SK-N-SH treated with all-trans-retinoic acid at 6 μM for 48 hours (cell line): ENCODE measurements at regions not wholly inside any gene's neighbourhood (a gene's known extent, or its start where the extent isn't known, plus 50 kb on each side); places are given as distances from the start of the nearest gene placed in this dataset.

Source experiments
- ATAC-seq: fragments of 200-7000 bp; cut with Tn5 transposase; 3 replicates; pipeline ENCODE4 v1.9.1; 2020; ENCODE audit warnings: mild to moderate bottlenecking, moderate library complexity
- ARNTL ChIP-seq: fragments of 450-650 bp; formaldehyde crosslinking; IDR thresholded peaks from 2 replicates; pipeline ENCODE4 v1.5.0; 2020; ENCODE audit warnings: low read depth, mild to moderate bottlenecking, moderate library complexity, borderline replicate concordance
- BACH2 ChIP-seq: fragments of 250-450 bp; sonication (Bioruptor Pico); IDR thresholded peaks from 2 replicates; pipeline ENCODE4 v1.9.0; 2021; ENCODE audit warnings: mild to moderate bottlenecking, borderline replicate concordance
- CSDC2 ChIP-seq: fragments of 250-450 bp; sonication (Bioruptor Pico); IDR thresholded peaks from 2 replicates; pipeline ENCODE4 v1.5.0; 2020; ENCODE audit warnings: mild to moderate bottlenecking, moderate library complexity
- CSRNP3 ChIP-seq: fragments of 250-450 bp; sonication (Bioruptor Pico); IDR thresholded peaks from 2 replicates; pipeline ENCODE4 v1.5.1; 2021; ENCODE audit warnings: mild to moderate bottlenecking, moderate library complexity
- ESRRG ChIP-seq: fragments of 250-450 bp; sonication (Bioruptor Pico); IDR thresholded peaks from 2 replicates; pipeline ENCODE4 v1.6.1; 2021; ENCODE audit warnings: mild to moderate bottlenecking
- GLIS3 ChIP-seq: fragments of 250-450 bp; sonication (Bioruptor Pico); IDR thresholded peaks from 2 replicates; pipeline ENCODE4 v1.5.0; 2020; ENCODE audit warnings: mild to moderate bottlenecking, moderate library complexity
- ISL1 ChIP-seq: fragments of 250-450 bp; sonication (Bioruptor Pico); IDR thresholded peaks from 2 replicates; pipeline ENCODE4 v2.1.2; 2022; ENCODE audit warnings: mild to moderate bottlenecking, moderate library complexity
- OSR1 ChIP-seq: fragments of 250-450 bp; sonication (Bioruptor Pico); IDR thresholded peaks from 2 replicates; pipeline ENCODE4 v1.8.0; 2022; ENCODE audit warnings: moderate library complexity, mild to moderate bottlenecking, inconsistent platforms
- PPARA ChIP-seq: fragments of 250-450 bp; sonication (Bioruptor Pico); IDR thresholded peaks from 2 replicates; pipeline ENCODE4 v1.5.0; 2020; ENCODE audit warnings: mild to moderate bottlenecking, borderline replicate concordance
- RARB ChIP-seq: fragments of 250-450 bp; sonication (Bioruptor Pico); IDR thresholded peaks from 2 replicates; pipeline ENCODE4 v1.8.0; 2021; ENCODE audit warnings: mild to moderate bottlenecking, moderate library complexity
- SNAI2 ChIP-seq: fragments of 250-450 bp; sonication (Bioruptor Pico); IDR thresholded peaks from 2 replicates; pipeline ENCODE4 v1.5.0; 2020; ENCODE audit warnings: mild to moderate bottlenecking, moderate library complexity
- TCF4 ChIP-seq: fragments of 250-450 bp; sonication (Bioruptor Pico); IDR thresholded peaks from 2 replicates; pipeline ENCODE4 v1.8.0; 2021; ENCODE audit warnings: mild to moderate bottlenecking, moderate library complexity, borderline replicate concordance
- TOX ChIP-seq: fragments of 250-450 bp; sonication (Bioruptor Pico); IDR thresholded peaks from 2 replicates; pipeline ENCODE4 v1.8.0; 2021; ENCODE audit warnings: mild to moderate bottlenecking, moderate library complexity, borderline replicate concordance
- ZC3H10 ChIP-seq: fragments of 250-450 bp; sonication (Bioruptor Pico); IDR thresholded peaks from 2 replicates; pipeline ENCODE4 v1.5.1; 2021; ENCODE audit warnings: mild to moderate bottlenecking, moderate library complexity
- ZFP3 ChIP-seq: fragments of 250-450 bp; sonication (Bioruptor Pico); IDR thresholded peaks from 2 replicates; pipeline ENCODE4 v1.5.0; 2020; ENCODE audit warnings: mild to moderate bottlenecking, moderate library complexity
- ZNF565 ChIP-seq: fragments of 450-650 bp; formaldehyde crosslinking; conservative IDR thresholded peaks from 2 replicates; pipeline ENCODE4 v1.5.0; 2020; ENCODE audit warnings: low read depth, mild to moderate bottlenecking, moderate library complexity
- ZNF70 ChIP-seq: fragments of 450-650 bp; formaldehyde crosslinking; IDR thresholded peaks from 2 replicates; pipeline ENCODE4 v1.5.0; 2020; ENCODE audit warnings: mild to moderate bottlenecking, moderate library complexity
- ZNF8 ChIP-seq: fragments of 450-650 bp; formaldehyde crosslinking; IDR thresholded peaks from 2 replicates; pipeline ENCODE4 v1.5.0; 2020; ENCODE audit warnings: mild to moderate bottlenecking, moderate library complexity
- TF ChIP-seq, protein P1 (sequence below): fragments of 250-450 bp; sonication (Bioruptor Pico); IDR thresholded peaks from 2 replicates; pipeline ENCODE4 v1.5.1; 2020; ENCODE audit warnings: low read depth, mild to moderate bottlenecking, moderate library complexity
- TF ChIP-seq, protein P2 (sequence below): fragments of 250-450 bp; sonication (Bioruptor Pico); IDR thresholded peaks from 2 replicates; pipeline ENCODE4 v1.8.0; 2021; ENCODE audit warnings: low read depth, mild to moderate bottlenecking, moderate library complexity, borderline replicate concordance
- TF ChIP-seq, protein P3 (sequence below): fragments of 250-450 bp; sonication (Bioruptor Pico); IDR thresholded peaks from 2 replicates; pipeline ENCODE4 v1.8.0; 2020; ENCODE audit warnings: mild to moderate bottlenecking, moderate library complexity, borderline replicate concordance
- TF ChIP-seq, protein P4 (sequence below): fragments of 250-450 bp; sonication (Bioruptor Pico); IDR thresholded peaks from 2 replicates; pipeline ENCODE4 v1.5.0; 2020; ENCODE audit warnings: mild to moderate bottlenecking, moderate library complexity

DNA sequence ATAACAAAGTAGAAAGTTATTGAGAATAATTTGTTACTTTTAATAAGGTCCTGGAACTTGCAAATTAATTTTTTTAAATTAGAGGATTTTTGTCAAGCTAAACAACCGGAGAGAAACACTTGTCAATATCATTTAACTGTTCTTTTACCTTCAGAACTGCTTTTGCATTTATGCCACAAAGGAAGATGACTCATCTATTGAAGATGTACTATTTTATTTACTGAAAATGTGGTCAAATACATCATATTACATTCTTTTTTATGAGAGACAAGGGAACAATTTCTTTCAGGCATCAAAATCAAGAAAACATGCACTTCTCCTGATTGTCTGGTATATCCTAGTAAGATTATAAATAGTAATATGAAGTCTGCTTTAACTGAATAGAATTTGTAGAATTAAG is 558.2 kb upstream of the PRMT6 start:
- ATAC-seq = no peak
- TF ChIP-seq GLIS3 = no peak
- no peak for TF ChIP-seq ZFP3
- no peak for TF ChIP-seq RARB
- no peak for TF ChIP-seq ARNTL
- no peak for TF ChIP-seq ZNF70 (CRISPR knock-in tag)
- TF ChIP-seq, protein P1, sequence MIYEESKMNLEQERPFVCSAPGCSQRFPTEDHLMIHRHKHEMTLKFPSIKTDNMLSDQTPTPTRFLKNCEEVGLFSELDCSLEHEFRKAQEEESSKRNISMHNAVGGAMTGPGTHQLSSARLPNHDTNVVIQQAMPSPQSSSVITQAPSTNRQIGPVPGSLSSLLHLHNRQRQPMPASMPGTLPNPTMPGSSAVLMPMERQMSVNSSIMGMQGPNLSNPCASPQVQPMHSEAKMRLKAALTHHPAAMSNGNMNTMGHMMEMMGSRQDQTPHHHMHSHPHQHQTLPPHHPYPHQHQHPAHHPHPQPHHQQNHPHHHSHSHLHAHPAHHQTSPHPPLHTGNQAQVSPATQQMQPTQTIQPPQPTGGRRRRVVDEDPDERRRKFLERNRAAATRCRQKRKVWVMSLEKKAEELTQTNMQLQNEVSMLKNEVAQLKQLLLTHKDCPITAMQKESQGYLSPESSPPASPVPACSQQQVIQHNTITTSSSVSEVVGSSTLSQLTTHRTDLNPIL (CRISPR knock-in tag) = no peak
- no peak for TF ChIP-seq OSR1
- TF ChIP-seq TCF4 (CRISPR knock-in tag) = no peak
- TF ChIP-seq TOX (CRISPR knock-in tag) = no peak
- TF ChIP-seq PPARA (CRISPR knock-in tag) = no peak
- TF ChIP-seq, protein P2, sequence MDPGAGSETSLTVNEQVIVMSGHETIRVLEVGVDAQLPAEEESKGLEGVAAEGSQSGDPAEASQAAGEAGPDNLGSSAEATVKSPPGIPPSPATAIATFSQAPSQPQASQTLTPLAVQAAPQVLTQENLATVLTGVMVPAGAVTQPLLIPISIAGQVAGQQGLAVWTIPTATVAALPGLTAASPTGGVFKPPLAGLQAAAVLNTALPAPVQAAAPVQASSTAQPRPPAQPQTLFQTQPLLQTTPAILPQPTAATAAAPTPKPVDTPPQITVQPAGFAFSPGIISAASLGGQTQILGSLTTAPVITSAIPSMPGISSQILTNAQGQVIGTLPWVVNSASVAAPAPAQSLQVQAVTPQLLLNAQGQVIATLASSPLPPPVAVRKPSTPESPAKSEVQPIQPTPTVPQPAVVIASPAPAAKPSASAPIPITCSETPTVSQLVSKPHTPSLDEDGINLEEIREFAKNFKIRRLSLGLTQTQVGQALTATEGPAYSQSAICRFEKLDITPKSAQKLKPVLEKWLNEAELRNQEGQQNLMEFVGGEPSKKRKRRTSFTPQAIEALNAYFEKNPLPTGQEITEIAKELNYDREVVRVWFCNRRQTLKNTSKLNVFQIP (CRISPR knock-in tag) = no peak
- TF ChIP-seq BACH2 (CRISPR knock-in tag) = no peak
- no peak for TF ChIP-seq SNAI2 (CRISPR knock-in tag)
- no peak for TF ChIP-seq CSRNP3 (CRISPR knock-in tag)
- no peak for TF ChIP-seq ZNF565
- no peak for TF ChIP-seq CSDC2 (CRISPR knock-in tag)
- TF ChIP-seq, all 23 proteins: peak for 0

DNA sequence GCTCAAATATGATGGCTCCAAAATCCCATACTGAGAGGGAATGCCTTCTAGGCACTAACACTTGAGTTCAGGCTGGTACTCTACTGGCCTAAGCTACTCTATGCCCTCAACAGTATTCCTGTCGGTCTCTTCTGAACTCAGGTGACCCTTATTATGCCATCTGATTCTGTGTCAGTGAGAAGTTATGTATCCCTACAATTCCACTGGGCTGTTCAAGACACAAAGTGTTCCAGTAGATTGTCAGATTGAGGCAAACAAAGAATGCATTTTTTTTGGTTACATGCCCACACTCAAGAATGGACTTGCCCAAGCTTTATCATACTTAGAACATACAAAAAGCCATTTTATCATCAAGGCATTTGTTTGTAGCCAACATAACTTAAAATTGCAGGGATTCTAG is 553.8 kb upstream of the PRMT6 start:
- no peak for ATAC-seq

GRCh38 chr1:106515375-106515774 is 541.1 kb upstream of the PRMT6 start:
- ATAC-seq = no peak
- no peak for TF ChIP-seq ESRRG (CRISPR knock-in tag)
- TF ChIP-seq PPARA (CRISPR knock-in tag) = no peak
- TF ChIP-seq, protein P3, sequence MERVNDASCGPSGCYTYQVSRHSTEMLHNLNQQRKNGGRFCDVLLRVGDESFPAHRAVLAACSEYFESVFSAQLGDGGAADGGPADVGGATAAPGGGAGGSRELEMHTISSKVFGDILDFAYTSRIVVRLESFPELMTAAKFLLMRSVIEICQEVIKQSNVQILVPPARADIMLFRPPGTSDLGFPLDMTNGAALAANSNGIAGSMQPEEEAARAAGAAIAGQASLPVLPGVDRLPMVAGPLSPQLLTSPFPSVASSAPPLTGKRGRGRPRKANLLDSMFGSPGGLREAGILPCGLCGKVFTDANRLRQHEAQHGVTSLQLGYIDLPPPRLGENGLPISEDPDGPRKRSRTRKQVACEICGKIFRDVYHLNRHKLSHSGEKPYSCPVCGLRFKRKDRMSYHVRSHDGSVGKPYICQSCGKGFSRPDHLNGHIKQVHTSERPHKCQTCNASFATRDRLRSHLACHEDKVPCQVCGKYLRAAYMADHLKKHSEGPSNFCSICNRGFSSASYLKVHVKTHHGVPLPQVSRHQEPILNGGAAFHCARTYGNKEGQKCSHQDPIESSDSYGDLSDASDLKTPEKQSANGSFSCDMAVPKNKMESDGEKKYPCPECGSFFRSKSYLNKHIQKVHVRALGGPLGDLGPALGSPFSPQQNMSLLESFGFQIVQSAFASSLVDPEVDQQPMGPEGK (CRISPR knock-in tag) = no peak
- no peak for TF ChIP-seq ISL1 (CRISPR knock-in tag)
- TF ChIP-seq, all 23 proteins: peak for 0

More for the DNA sequence above, 553.8 kb upstream of the PRMT6 start:
- no peak for TF ChIP-seq RARB
- TF ChIP-seq, protein P3 (CRISPR knock-in tag) = no peak
- no peak for TF ChIP-seq BACH2 (CRISPR knock-in tag)
- no peak for TF ChIP-seq ESRRG (CRISPR knock-in tag)
- TF ChIP-seq OSR1 = no peak
- TF ChIP-seq ARNTL = no peak
- no peak for TF ChIP-seq ISL1 (CRISPR knock-in tag)
- no peak for TF ChIP-seq ZC3H10 (CRISPR knock-in tag)
- TF ChIP-seq ZNF70 (CRISPR knock-in tag) = no peak
- TF ChIP-seq GLIS3 = no peak

DNA sequence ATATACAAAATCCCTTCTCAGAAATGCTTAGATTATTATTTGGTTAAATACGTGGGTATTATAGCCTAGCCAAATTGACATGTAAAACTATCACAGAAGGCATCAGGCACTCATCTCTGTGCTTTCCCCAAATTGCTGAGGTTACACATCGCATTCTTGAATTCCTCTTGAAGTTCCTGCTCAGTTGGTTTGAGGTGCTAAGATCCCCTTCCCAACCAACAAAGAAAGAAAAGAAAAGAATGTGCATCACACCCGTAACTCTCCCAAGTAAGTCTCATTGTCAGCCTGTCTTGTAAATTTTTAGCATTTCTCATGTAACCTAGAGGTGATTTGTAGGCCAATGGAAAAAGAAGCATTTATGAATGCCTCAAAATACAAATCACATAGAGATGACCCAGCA is 539.2 kb upstream of the PRMT6 start:
- no peak for ATAC-seq
- TF ChIP-seq CSRNP3 (CRISPR knock-in tag) (no peak), ARNTL (no peak), ZNF8 (no peak), TCF4 (CRISPR knock-in tag) (no peak), ESRRG (CRISPR knock-in tag) (no peak), TOX (CRISPR knock-in tag) (no peak), ZNF70 (CRISPR knock-in tag) (no peak)
- TF ChIP-seq, protein P4, sequence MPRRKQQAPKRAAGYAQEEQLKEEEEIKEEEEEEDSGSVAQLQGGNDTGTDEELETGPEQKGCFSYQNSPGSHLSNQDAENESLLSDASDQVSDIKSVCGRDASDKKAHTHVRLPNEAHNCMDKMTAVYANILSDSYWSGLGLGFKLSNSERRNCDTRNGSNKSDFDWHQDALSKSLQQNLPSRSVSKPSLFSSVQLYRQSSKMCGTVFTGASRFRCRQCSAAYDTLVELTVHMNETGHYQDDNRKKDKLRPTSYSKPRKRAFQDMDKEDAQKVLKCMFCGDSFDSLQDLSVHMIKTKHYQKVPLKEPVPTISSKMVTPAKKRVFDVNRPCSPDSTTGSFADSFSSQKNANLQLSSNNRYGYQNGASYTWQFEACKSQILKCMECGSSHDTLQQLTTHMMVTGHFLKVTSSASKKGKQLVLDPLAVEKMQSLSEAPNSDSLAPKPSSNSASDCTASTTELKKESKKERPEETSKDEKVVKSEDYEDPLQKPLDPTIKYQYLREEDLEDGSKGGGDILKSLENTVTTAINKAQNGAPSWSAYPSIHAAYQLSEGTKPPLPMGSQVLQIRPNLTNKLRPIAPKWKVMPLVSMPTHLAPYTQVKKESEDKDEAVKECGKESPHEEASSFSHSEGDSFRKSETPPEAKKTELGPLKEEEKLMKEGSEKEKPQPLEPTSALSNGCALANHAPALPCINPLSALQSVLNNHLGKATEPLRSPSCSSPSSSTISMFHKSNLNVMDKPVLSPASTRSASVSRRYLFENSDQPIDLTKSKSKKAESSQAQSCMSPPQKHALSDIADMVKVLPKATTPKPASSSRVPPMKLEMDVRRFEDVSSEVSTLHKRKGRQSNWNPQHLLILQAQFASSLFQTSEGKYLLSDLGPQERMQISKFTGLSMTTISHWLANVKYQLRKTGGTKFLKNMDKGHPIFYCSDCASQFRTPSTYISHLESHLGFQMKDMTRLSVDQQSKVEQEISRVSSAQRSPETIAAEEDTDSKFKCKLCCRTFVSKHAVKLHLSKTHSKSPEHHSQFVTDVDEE (CRISPR knock-in tag) = no peak
